ENCODE measurements at regions not wholly inside any gene's neighbourhood (a gene's known extent, or its start where the extent isn't known, plus 50 kb on each side); places are given as distances from the start of the nearest gene placed in this dataset.

- WGBS (ENCODE audit: extremely low coverage, insufficient read length, low lambda C conversion rate), result no CpG with 5 or more reads among the region's 4 CpGs
- Histone ChIP-seq H3K18ac (ENCODE audit: insufficient read length, low read depth, low read length) (no peak overlapping the region), H2AFZ (ENCODE audit: low read length) (no peak overlapping the region), H2AK5ac (ENCODE audit: insufficient read length, low read length) (no peak overlapping the region), H2BK120ac (ENCODE audit: low read depth, low read length, poor library complexity, severe bottlenecking) (no peak overlapping the region), H3K14ac (ENCODE audit: insufficient read depth, low read length) (no peak overlapping the region), H3K9me3 (ENCODE audit: control insufficient read depth, low read depth, low read length) (no peaks in the 10 kb centered on the region), H3K79me2 (ENCODE audit: insufficient read depth, low read length) (no peaks in the 10 kb centered on the region), H3K23me2 (ENCODE audit: insufficient read length, low read depth, low read length, poor library complexity, severe bottlenecking) (no peaks in the 10 kb centered on the region), H4K91ac (ENCODE audit: insufficient read length, low read depth, low read length) (no peak overlapping the region), H3K4ac (ENCODE audit: low read depth, low read length) (no peak overlapping the region), H2BK15ac (ENCODE audit: low read depth, low read length) (no peak overlapping the region), H3K27ac (ENCODE audit: insufficient read length, low read depth, low read length) (no peak overlapping the region), H2BK20ac (ENCODE audit: low read depth, low read length, poor library complexity, severe bottlenecking) (no peak overlapping the region), H3K4me1 (ENCODE audit: insufficient read depth, low read length) (no peaks in the 10 kb centered on the region; the same call in 1 of the 2 replicates), H2BK12ac (ENCODE audit: insufficient read length, low read depth, low read length) (no peak overlapping the region), H3K4me2 (ENCODE audit: insufficient read depth, insufficient read length, low read length) (no peak overlapping the region), H4K5ac (ENCODE audit: insufficient read length, low read depth, low read length) (no peak overlapping the region), H2BK5ac (ENCODE audit: insufficient read length, low read length) (no peak overlapping the region), H3K79me1 (ENCODE audit: insufficient read depth, low read depth, low read length, poor library complexity, severe bottlenecking) (no peaks in the 10 kb centered on the region), H3K9ac (ENCODE audit: extremely low read depth, insufficient read length, low read length) (no peak overlapping the region), H3K23ac (ENCODE audit: insufficient read length, low read depth, low read length) (no peak overlapping the region), H3K56ac (ENCODE audit: insufficient read length, low read depth, low read length) (no peak overlapping the region), H3T11ph (ENCODE audit: low read length) (no peak overlapping the region), H4K20me1 (ENCODE audit: control insufficient read depth, insufficient read depth, insufficient read length) (no peaks in the 10 kb centered on the region), H3K27me3 (ENCODE audit: insufficient read depth, low read length) (no peaks in the 10 kb centered on the region), H4K8ac (replicated peaks; ENCODE audit: insufficient read length, low read depth, low read length) (no peak overlapping the region)
- H3K4me3 Mint-ChIP-seq, result no peak overlapping the region
- peaks cover 0 to 7% of the 10 kb centered on the region in 2 experiments; a peak in 2 of 5 replicates for H3K9me3 Mint-ChIP-seq
- peaks cover 2 to 19% (median 8%) of the 10 kb centered on the region in 3 experiments for H3K36me3 Mint-ChIP-seq (ENCODE audit: insufficient read depth in 1 of 3, low read depth in 3 of 3)
- no peak overlapping the region for H3K27ac Mint-ChIP-seq
- TF ChIP-seq CTCF (conservative IDR thresholded peaks at IDR 0.05), result no peak
- no peaks in the 10 kb centered on the region for H3K27me3 Mint-ChIP-seq (ENCODE audit: low read depth)
- peaks cover 4 to 8% of the 10 kb centered on the region in 2 experiments; a peak in 1 of 4 replicates for H3K4me1 Mint-ChIP-seq
- DNase-seq, result no peak
Observed at GRCh38 chr2:156147594-156148330, 184.8 kb downstream of the NR4A2 start.

All from H9 (cell line).